WI38 (cell line): ENCODE measurements at regions not wholly inside any gene's neighbourhood (a gene's known extent, or its start where the extent isn't known, plus 50 kb on each side); places are given as distances from the start of the nearest gene placed in this dataset.

Source experiments
- H3K4me3 ChIP-seq: 2 replicates; pipeline ENCODE4 v1.5.1; 2011; ENCODE audit warnings: low read depth, mild to moderate bottlenecking, control low read depth, low read length
- TF ChIP-seq, protein P1 (sequence below): IDR thresholded peaks from 2 replicates; pipeline ENCODE4 v1.5.1; 2012; ENCODE audit warnings: low read depth, mild to moderate bottlenecking, control low read depth, low read length

DNA sequence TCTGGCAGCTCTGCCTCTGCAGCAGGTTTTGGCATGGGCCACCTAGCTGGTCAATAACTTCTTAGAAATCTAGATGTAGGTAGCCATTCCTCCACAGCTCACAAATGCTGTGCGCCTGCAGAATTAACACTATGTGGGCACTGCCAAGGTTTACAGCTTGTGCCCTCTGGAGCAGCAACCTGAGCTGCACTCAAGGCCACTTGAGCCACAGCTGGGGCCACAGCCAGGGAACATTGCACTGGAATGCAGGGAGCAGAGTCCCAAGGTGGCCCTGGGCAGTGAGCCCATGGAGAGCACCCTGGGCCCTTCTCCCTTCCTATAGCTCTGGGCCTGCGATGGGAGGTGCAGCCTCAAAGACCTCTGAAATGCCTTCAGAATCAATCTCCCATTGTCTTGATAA lies 365.3 kb downstream of the SATB2 start:
- H3K4me3 ChIP-seq = no peak overlapping the region
- TF ChIP-seq, protein P1, sequence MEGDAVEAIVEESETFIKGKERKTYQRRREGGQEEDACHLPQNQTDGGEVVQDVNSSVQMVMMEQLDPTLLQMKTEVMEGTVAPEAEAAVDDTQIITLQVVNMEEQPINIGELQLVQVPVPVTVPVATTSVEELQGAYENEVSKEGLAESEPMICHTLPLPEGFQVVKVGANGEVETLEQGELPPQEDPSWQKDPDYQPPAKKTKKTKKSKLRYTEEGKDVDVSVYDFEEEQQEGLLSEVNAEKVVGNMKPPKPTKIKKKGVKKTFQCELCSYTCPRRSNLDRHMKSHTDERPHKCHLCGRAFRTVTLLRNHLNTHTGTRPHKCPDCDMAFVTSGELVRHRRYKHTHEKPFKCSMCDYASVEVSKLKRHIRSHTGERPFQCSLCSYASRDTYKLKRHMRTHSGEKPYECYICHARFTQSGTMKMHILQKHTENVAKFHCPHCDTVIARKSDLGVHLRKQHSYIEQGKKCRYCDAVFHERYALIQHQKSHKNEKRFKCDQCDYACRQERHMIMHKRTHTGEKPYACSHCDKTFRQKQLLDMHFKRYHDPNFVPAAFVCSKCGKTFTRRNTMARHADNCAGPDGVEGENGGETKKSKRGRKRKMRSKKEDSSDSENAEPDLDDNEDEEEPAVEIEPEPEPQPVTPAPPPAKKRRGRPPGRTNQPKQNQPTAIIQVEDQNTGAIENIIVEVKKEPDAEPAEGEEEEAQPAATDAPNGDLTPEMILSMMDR = no peak

DNA sequence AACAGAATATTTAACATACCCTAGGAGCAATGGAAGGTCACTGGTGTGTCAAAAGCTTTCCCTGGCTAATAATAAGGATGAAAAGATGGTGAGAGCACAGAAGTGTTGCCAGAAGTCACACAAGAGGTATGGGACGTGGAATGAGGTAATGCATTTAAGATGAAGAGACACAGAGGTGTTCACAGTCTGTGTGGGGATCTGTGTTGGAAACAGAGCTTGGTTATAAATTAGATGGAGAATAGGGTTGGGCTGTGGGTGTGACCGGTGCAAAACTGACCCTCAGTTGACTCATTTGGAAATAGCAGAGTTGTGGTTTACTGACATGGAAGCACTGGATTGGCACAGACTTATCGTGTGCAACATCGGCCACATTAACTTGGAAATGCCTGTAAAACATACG lies 372.5 kb downstream of the SATB2 start:
- no peak overlapping the region for H3K4me3 ChIP-seq
- TF ChIP-seq, protein P1 = no peak

DNA sequence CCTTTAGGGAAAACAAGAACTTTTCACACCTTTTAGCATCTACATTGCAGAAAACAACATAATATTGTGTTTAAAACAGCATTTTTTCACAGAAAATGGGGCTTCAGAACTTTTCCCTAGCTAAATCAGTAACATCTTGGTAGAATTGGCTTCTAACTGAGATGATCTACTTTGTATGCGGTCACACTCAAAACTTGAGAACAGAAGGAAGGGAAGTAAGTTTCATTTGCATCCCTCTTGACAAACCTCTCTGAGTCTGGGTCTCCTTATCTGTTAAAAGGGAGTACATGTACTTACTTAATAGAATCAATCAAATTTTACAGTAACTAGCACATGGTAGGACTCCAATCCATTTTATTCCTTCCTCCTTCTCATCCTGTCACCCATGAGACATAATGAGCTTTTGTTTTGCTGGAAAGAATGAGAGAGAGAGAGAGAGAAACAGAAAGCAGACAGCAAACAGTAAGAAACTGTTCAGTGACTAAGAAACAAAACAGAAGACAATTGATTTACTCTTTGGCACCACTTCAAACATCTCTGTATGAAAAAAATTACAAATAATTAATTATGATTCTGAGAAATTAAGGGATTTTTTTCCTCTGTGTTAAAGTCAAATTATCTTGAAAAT lies 387.3 kb downstream of the SATB2 start:
- TF ChIP-seq, protein P1 = no peak
- H3K4me3 ChIP-seq = no peak overlapping the region

DNA sequence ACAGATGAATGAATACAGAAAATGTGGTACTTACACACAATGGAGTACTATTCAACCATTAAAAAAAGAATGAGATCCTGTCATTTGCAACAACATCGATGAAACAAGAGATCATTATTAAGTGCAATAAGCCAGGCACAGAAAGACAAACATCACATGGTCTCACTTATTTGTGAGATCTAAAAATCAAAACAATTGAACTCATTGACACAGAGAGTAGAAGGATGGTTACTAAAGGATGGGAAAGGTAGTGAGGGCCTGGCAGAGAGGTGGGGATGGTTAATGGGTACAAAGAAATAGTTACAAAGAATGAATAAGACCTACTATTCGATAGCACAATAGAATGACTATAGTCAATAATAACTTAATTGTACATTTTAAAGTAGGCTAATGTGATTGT lies 393.5 kb downstream of the SATB2 start:
- TF ChIP-seq, protein P1 = no peak
- H3K4me3 ChIP-seq = no peak overlapping the region

DNA sequence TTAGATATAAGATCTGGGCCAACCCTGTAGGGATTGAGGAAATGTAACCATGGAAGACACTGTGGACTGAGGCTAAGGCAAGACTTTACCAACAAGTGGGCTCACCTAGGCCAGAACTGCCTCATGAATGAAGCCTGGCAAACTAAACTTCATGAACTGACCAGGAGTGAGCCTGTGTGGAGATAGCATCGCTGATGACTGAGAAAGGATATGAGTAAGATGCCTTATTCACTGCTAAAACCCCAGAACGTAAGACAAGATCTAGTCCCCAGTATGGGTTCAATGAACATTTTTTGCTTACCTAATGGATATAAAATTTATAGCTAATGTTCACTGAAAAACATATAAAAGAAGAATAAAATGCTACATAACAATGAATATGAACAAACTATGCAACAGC lies 399.8 kb downstream of the SATB2 start:
- no peak overlapping the region for H3K4me3 ChIP-seq
- TF ChIP-seq, protein P1 = no peak

DNA sequence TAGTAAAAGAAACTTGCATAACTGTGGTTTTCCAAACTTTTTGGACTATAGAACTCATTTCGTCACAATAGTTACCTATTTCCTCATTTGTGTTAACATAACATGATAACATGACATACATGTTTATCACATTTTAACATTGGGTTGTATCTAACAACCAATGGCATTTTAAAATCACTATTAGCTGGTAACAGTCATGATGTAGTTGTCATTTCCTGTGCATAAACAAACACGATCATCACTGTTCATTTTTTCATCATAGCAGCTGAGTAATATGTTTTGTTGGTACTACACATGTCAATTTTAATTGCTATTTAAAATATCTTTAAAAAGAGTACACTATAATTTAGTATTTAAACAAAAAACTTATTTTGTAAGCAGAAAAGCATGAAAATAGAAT lies 402.4 kb downstream of the SATB2 start:
- TF ChIP-seq, protein P1 = no peak
- no peak overlapping the region for H3K4me3 ChIP-seq

DNA sequence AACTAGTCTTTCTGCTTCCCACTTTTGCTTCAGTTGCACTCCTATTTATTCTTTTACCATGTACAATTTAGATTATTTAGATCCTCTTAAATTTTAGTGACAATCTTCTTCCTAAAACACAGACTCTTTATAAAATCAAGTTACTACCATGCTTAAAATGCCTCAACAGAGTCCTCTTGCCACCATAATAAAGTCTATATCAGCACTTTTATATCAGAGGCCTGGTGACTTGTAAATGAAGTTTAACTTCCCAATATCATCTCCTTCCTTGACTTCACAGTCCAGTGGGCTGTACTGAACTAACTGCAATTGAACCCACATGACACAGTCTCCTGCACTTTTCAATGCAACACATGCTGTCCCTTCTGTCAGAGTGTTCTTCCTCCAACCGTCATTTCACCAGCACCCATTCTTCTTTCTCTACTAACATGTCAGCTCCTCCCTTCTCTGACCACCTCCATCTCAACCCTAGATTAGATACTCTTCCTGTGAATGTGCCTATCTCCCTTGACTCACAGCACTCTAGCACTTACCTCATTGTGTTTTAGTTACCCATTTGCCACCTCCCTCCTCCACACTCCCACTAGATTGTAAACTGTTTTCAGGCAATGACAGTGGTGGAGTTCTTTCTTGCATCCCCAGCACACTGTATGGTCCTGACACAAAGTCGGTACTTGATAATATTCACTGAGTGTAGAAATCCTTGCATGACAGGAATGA lies 414.9 kb downstream of the SATB2 start:
- no peak overlapping the region for H3K4me3 ChIP-seq
- TF ChIP-seq, protein P1 = no peak
